H9 (cell line): ENCODE measurements at regions not wholly inside any gene's neighbourhood (a gene's known extent, or its start where the extent isn't known, plus 50 kb on each side); places are given as distances from the start of the nearest gene placed in this dataset.

ENCODE experiments used
- DNase-seq: peaks from one replicate; pipeline ENCODE4 v3.0.0-alpha.2; 2017
- H2AFZ ChIP-seq: one replicate; pipeline ENCODE4 v1.6.1; 2013; ENCODE audit warnings: mild to moderate bottlenecking, low read length, control low read depth, moderate library complexity
- H2AK5ac ChIP-seq: 2 replicates; pipeline ENCODE4 v1.6.1; 2013; ENCODE audit warnings: low read length, control low read depth, mixed read lengths; ENCODE audit not compliant: insufficient read length
- H2BK120ac ChIP-seq: one replicate; pipeline ENCODE4 v1.6.1; 2013; ENCODE audit warnings: low read depth, mild to moderate bottlenecking, low read length, control low read depth, inconsistent platforms; ENCODE audit not compliant: poor library complexity, severe bottlenecking
- H2BK12ac ChIP-seq: 2 replicates; pipeline ENCODE4 v1.6.1; 2013; ENCODE audit warnings: low read length, control low read depth, mixed read lengths, low read depth; ENCODE audit not compliant: insufficient read length
- H2BK15ac ChIP-seq: 2 replicates; pipeline ENCODE4 v1.6.1; 2013; ENCODE audit warnings: low read depth, low read length, control low read depth
- H2BK20ac ChIP-seq: one replicate; pipeline ENCODE4 v1.6.1; 2013; ENCODE audit warnings: low read depth, mild to moderate bottlenecking, low read length, control low read depth, inconsistent platforms; ENCODE audit not compliant: poor library complexity, severe bottlenecking
- H2BK5ac ChIP-seq: 2 replicates; pipeline ENCODE4 v1.6.1; 2013; ENCODE audit warnings: low read length, control low read depth, mixed read lengths; ENCODE audit not compliant: insufficient read length
- H3K14ac ChIP-seq: 2 replicates; pipeline ENCODE4 v1.6.1; 2013; ENCODE audit warnings: low read length, control low read depth; ENCODE audit not compliant: insufficient read depth
- H3K18ac ChIP-seq: 2 replicates; pipeline ENCODE4 v1.6.1; 2013; ENCODE audit warnings: low read depth, mild to moderate bottlenecking, mixed read lengths, low read length, control low read depth; ENCODE audit not compliant: insufficient read length
- H3K23ac ChIP-seq: 2 replicates; pipeline ENCODE4 v1.6.1; 2013; ENCODE audit warnings: low read length, control low read depth, mixed read lengths, low read depth; ENCODE audit not compliant: insufficient read length
- H3K23me2 ChIP-seq: 2 replicates; pipeline ENCODE4 v1.6.1; 2013; ENCODE audit warnings: low read depth, mild to moderate bottlenecking, mixed read lengths, low read length, control low read depth; ENCODE audit not compliant: insufficient read length, poor library complexity, severe bottlenecking
- H3K27ac ChIP-seq: 2 replicates; pipeline ENCODE4 v1.5.1; 2013; ENCODE audit warnings: low read length, control low read depth, mixed read lengths, low read depth; ENCODE audit not compliant: insufficient read length
- H3K27me3 ChIP-seq: 2 replicates; pipeline ENCODE4 v1.6.1; 2013; ENCODE audit warnings: low read length, control low read depth, inconsistent platforms; ENCODE audit not compliant: insufficient read depth
- H3K4ac ChIP-seq: 2 replicates; pipeline ENCODE4 v1.6.1; 2013; ENCODE audit warnings: low read depth, mild to moderate bottlenecking, control low read depth, inconsistent platforms, low read length, moderate library complexity
- H3K4me1 ChIP-seq: 2 replicates; pipeline ENCODE4 v1.6.1; 2013; ENCODE audit warnings: low read length, control low read depth, inconsistent platforms; ENCODE audit not compliant: insufficient read depth
- H3K4me2 ChIP-seq: 2 replicates; pipeline ENCODE4 v1.6.1; 2013; ENCODE audit warnings: low read length, control low read depth, mixed read lengths; ENCODE audit not compliant: insufficient read length, insufficient read depth
- H3K56ac ChIP-seq: 2 replicates; pipeline ENCODE4 v1.6.1; 2013; ENCODE audit warnings: low read depth, mild to moderate bottlenecking, mixed read lengths, low read length, control low read depth; ENCODE audit not compliant: insufficient read length
- H3K79me1 ChIP-seq: 2 replicates; pipeline ENCODE4 v1.6.1; 2013; ENCODE audit warnings: low read depth, mild to moderate bottlenecking, moderate library complexity, low read length, control low read depth, inconsistent platforms; ENCODE audit not compliant: insufficient read depth, poor library complexity, severe bottlenecking
- H3K79me2 ChIP-seq: 2 replicates; pipeline ENCODE4 v1.6.1; 2013; ENCODE audit warnings: low read length, control low read depth, inconsistent platforms; ENCODE audit not compliant: insufficient read depth
- H3K9ac ChIP-seq: 2 replicates; pipeline ENCODE4 v1.6.1; 2013; ENCODE audit warnings: low read length, control low read depth, mixed read lengths; ENCODE audit not compliant: insufficient read length; ENCODE audit errors: extremely low read depth
- H3K9me3 ChIP-seq: one replicate; pipeline ENCODE4 v1.6.1; 2013; ENCODE audit warnings: low read depth, low read length, inconsistent platforms; ENCODE audit not compliant: control insufficient read depth
- H3T11ph ChIP-seq: one replicate; pipeline ENCODE4 v1.6.1; 2013; ENCODE audit warnings: mild to moderate bottlenecking, low read length, control low read depth, inconsistent platforms
- H4K20me1 ChIP-seq: one replicate; pipeline ENCODE4 v1.6.1; 2013; ENCODE audit not compliant: control insufficient read depth, insufficient read length, insufficient read depth
- H4K5ac ChIP-seq: 2 replicates; pipeline ENCODE4 v1.6.1; 2013; ENCODE audit warnings: low read depth, mild to moderate bottlenecking, mixed read lengths, low read length, control low read depth; ENCODE audit not compliant: insufficient read length
- H4K8ac ChIP-seq: replicated peaks from 2 replicates; pipeline ENCODE4 v1.6.1; 2013; ENCODE audit warnings: low read length, control low read depth, mixed read lengths, low read depth; ENCODE audit not compliant: insufficient read length
- H4K91ac ChIP-seq: 2 replicates; pipeline ENCODE4 v1.6.1; 2013; ENCODE audit warnings: low read depth, mild to moderate bottlenecking, moderate library complexity, mixed read lengths, low read length, control low read depth; ENCODE audit not compliant: insufficient read length
- H3K27ac Mint-ChIP-seq, 3 experiments: 2 replicates in 2 of 3; 3 replicates in 1 of 3; pipeline ENCODE4 v1.8.0; 2020 to 2021; ENCODE audit warnings: mixed read lengths in 3 of 3, mild to moderate bottlenecking in 1 of 3, moderate library complexity in 1 of 3
- H3K27me3 Mint-ChIP-seq: 2 replicates; pipeline ENCODE4 v1.8.0; 2021; ENCODE audit warnings: low read depth, mild to moderate bottlenecking, moderate library complexity, mixed read lengths
- H3K36me3 Mint-ChIP-seq, 3 experiments: 2 replicates in 2 of 3; 3 replicates in 1 of 3; pipeline ENCODE4 v1.8.0; 2020 to 2021; ENCODE audit warnings: low read depth in 3 of 3, mixed read lengths in 3 of 3; ENCODE audit not compliant: insufficient read depth in 1 of 3
- H3K4me1 Mint-ChIP-seq, 2 experiments: 2 replicates each; pipeline ENCODE4 v1.8.0; 2020; ENCODE audit warnings: mixed read lengths in 2 of 2
- H3K4me3 Mint-ChIP-seq, 2 experiments: 2 replicates in 1 of 2; 3 replicates in 1 of 2; pipeline ENCODE4 v1.8.0; 2020 to 2021; ENCODE audit warnings: mild to moderate bottlenecking in 2 of 2, mixed read lengths in 2 of 2, moderate library complexity in 1 of 2
- H3K9me3 Mint-ChIP-seq, 2 experiments: 2 replicates in 1 of 2; 3 replicates in 1 of 2; pipeline ENCODE4 v1.8.0; 2020; ENCODE audit warnings: mild to moderate bottlenecking in 2 of 2, mixed read lengths in 2 of 2, moderate library complexity in 1 of 2
- CTCF ChIP-seq: fragments of 200-600 bp; sonication (generic); conservative IDR thresholded peaks from 3 replicates; pipeline ENCODE4 v1.8.0; 2021; ENCODE audit warnings: antibody characterized with exemption, mild to moderate bottlenecking
- WGBS: extraction: QIAGEN DNeasy Blood & Tissue Kit; methylation state at CpG from one replicate; pipeline ENCODE4 v1.1.7; 2013; ENCODE audit warnings: missing lambda C conversion rate, low lambda C conversion rate, mixed read lengths; ENCODE audit not compliant: insufficient read length; ENCODE audit errors: extremely low coverage; 5-methylcytosine and 5-hydroxymethylcytosine counted together

GRCh38 chr10:26624006-26624405, 73.5 kb upstream of the PDSS1 start:
- H4K20me1 ChIP-seq, result no peaks in the 10 kb centered on the region
- no peak overlapping the region for H2BK120ac ChIP-seq
- no peaks in the 10 kb centered on the region for H3K4me1 ChIP-seq
- H3K14ac ChIP-seq, result no peak overlapping the region
- no peak overlapping the region for H2BK5ac ChIP-seq
- H3K4me2 ChIP-seq, result no peak overlapping the region
- H2BK20ac ChIP-seq, result no peak overlapping the region
- H3K4me1 Mint-ChIP-seq, result peaks cover 3 to 4% of the 10 kb centered on the region in 2 experiments; a peak in 2 of 4 replicates
- no peak for DNase-seq
- no peak overlapping the region for H3K18ac ChIP-seq
- no peaks in the 10 kb centered on the region for H3K36me3 Mint-ChIP-seq
- no peak overlapping the region for H3K56ac ChIP-seq
- no peak for TF ChIP-seq CTCF
- no peaks in the 10 kb centered on the region for H3K9me3 Mint-ChIP-seq
- H4K5ac ChIP-seq, result no peak overlapping the region
- no peak overlapping the region for H2AK5ac ChIP-seq
- no peak overlapping the region for H3K27ac Mint-ChIP-seq
- H3K27me3 Mint-ChIP-seq, result peaks cover 12% of the 10 kb centered on the region
- no peak overlapping the region for H3K9ac ChIP-seq
- H3K27me3 ChIP-seq, result no peaks in the 10 kb centered on the region
- H3K79me2 ChIP-seq, result no peaks in the 10 kb centered on the region
- no peak overlapping the region for H2AFZ ChIP-seq
- no peak overlapping the region for H3T11ph ChIP-seq
- H3K79me1 ChIP-seq, result no peaks in the 10 kb centered on the region
- no peak overlapping the region for H3K4me3 Mint-ChIP-seq
- H3K23me2 ChIP-seq, result peaks cover 3% of the 10 kb centered on the region
- no peak overlapping the region for H3K27ac ChIP-seq
- H3K23ac ChIP-seq, result no peak overlapping the region
- WGBS, result no CpG with 5 or more reads among the region's 3 CpGs
- no peak overlapping the region for H4K91ac ChIP-seq
- H3K9me3 ChIP-seq, result no peaks in the 10 kb centered on the region
- H2BK15ac ChIP-seq, result no peak overlapping the region
- no peak overlapping the region for H4K8ac ChIP-seq
- no peak overlapping the region for H3K4ac ChIP-seq
- no peak overlapping the region for H2BK12ac ChIP-seq
